ENCODE measurements at regions not wholly inside any gene's neighbourhood (a gene's known extent, or its start where the extent isn't known, plus 50 kb on each side); places are given as distances from the start of the nearest gene placed in this dataset.

DNA sequence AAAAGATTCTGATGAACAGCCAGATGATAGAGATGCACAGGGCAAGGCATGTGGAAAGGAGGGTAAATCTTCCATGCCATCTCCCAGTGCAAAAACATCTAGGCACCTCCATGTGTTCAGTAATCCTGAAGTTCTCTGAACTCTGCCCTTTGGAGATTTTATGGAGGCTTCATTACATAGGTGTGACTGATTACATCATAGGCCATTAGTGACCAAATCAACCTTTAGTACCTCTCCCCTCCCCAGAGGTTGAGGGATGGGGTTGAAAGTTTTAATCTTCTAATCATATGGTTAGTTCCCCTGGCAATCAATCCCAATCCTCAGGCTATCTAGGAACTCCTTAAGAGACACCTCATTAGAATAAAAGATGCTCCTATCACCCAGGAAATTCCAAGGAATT is 2190.2 kb upstream of the PIK3C3 start:
- no peak for DNase-seq

DNA sequence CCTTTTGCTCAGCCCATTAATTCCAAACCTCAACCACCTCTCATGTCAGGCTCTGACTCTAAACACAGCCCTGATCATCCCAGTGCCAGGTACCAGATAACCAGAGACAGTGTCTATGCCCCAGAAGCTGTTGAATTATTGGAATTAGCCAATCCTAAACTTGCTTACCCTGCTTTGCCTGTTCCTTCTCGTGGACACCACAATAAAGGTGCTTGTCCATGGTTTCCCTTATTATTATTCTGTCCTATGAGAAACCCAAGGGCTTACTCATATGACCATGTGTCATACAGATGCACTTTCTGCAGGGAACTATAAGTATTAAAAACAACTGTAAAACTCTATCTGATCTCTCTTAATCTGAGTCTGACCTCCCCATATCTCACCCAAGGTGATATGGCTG is 2193.8 kb upstream of the PIK3C3 start:
- DNase-seq: no peak

DNA sequence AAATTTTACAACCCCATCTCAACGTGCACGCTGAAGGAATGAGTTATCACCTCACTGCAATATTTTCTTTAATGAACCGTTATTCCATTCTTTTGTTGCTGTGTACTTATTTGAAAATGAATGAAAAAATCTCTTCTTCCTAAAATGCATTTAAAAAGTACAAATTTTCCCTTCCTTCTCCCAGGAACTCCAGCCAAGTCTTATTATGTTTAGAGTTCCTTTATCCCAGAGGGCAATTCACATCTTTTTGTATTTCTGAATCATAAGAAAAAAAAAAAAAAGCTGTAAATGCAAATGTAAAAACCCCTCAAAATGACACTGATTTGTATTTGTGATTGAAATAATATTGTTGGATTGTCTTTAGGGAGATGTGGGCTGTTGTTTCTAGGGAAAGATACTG is 2194.3 kb upstream of the CELF4 start:
- DNase-seq: no peak

DNA sequence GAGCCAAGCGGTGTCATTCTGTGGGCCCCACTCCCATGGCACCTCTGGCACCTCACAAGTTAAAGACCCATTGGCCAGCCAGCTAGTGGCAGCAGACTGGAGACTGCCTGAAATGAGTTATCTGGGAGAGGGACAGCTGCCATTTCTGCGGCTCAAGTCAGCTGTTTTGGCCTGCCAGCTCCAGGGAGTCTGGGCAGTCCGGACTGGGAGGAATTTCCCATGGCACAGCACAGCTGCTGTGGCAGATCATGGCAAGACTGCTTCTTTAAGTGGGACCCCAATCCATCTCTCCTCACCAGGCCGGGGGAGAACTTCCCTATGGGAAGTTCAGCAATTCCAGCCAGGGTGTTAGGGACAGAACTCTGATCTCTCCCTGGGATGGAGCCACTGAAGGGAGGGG is 2187.6 kb upstream of the CELF4 start:
- DNase-seq: no peak

DNA sequence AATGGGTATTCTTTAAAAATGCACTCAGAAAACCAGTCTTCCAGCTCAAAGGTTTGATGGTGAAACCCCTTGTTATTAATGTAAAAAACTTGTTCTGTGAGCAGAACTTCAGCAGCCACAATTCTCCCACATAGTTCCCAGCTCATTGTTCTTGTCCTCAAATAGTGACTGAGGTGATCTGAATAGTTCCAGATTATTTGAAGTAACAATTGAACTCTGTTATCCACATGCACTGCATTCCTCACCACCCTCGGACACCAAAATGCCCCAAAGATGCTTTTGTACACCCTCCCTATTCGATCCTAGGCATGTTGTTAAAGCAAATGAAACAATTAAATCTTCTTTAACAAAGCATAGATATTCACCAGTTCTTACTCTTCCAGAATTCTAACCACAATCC is 2186.8 kb upstream of the CELF4 start:
- DNase-seq: no peak

DNA sequence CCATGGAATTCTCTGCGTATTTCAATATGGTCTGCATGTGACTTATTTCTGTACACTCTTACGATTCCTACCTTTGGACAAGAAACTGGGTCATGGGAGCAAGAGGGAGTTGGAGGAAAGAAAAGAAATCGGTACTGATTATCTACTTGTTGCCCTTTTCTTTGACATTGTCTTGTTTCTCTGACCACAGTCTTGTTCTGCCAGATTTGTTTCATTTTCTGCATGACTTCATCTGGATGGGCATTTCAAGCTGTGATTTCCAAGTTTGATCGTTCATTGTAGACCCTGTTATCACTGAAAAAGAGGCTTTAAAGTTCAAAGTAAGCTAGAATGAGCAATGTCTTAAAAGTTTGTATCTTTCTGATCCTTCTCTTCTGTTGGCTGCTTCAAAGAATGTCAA is 2186.3 kb upstream of the CELF4 start:
- DNase-seq: no peak

DNA sequence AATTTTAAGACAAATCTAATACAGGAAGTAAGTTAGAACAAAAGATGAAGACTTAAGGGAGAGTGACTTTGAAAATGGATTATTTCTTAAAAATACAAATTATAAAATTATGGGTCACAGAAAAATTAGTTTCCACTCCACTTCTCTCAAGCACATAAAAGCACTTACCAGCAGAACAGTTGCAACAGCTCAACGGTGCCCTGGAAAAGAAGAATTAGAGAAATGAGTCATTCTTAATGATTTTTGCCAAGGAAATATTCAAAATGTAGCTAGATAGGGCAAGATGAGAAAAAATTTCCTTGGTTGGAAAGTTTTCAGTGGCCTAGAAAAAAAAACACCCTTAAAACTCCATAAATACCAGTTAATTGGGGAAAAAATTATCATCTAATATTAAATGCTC is 2185.6 kb upstream of the CELF4 start:
- no peak for DNase-seq

DNA sequence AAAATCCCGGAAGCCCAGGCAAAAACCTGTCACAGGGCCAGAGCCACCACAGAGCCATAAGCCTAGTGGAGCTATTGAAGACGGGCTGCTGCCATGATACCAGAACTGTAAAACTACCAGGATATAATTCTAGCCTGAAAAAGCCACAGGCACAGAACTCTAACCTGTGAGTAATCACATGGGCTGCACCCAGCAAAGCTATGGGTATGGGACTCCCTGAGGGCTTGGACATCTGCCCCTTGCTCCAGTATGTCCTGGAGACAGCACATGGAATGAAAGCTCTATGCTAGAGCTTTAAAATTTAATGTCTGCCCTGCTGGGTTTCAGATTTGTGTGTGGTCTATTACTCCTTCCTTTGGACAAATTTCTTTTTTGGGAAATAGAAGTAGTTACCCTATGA is 2183.6 kb upstream of the CELF4 start:
- DNase-seq: no peak

DNA sequence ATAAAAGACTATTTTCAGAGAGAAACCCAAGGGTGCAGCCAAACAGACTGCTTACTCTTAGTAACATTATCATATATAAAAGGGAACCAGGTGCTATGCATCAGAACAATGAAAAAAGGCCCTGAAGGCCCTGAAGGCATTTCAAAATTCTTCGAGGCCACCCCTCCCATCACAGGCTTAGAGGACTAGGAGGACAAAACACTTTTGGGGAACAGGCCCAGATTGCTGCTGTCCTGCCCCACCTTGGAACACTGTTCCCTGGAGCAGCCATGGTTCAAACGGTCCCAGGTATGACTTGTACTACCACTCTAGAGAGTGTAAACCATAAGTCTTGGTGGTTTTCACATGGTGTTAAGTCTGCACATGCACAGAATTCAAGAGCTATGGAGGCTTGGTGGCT is 2183.1 kb upstream of the CELF4 start:
- no peak for DNase-seq

DNA sequence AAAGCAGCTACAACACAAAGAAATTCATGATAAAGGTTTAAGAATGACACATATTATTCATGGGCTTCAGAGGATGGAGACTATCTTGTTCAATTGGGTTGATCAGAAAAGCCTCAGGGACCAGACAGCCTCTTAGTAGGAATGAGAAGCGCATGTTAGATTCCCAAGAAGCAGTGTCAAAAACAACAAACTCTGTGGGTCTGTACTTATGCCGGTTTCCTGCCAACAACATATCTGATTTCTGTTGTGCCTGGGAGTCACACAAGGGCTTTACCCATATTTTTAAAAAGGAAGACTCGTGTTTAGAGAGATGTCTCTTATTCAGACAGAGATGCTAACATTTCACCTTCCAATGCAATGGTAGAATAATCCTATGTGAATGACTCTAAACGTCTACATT is 2180.6 kb upstream of the CELF4 start:
- no peak for DNase-seq

DNA sequence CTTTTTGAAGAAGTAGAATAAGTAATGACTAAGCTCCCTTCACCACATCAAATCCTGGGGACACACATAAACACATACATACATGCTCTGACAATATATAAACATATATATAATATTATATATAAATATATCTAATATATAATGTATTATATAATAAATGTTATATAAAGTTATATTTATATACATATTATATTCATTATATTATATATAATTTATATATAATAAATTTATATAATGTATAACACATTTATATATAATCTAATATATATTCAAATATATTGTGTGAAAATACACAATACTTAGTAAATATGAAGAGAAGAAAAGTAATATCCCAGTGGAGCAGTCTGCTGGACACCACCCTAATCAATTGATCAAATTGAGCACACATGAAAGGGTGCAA is 2177.9 kb upstream of the CELF4 start:
- no peak for DNase-seq

DNA sequence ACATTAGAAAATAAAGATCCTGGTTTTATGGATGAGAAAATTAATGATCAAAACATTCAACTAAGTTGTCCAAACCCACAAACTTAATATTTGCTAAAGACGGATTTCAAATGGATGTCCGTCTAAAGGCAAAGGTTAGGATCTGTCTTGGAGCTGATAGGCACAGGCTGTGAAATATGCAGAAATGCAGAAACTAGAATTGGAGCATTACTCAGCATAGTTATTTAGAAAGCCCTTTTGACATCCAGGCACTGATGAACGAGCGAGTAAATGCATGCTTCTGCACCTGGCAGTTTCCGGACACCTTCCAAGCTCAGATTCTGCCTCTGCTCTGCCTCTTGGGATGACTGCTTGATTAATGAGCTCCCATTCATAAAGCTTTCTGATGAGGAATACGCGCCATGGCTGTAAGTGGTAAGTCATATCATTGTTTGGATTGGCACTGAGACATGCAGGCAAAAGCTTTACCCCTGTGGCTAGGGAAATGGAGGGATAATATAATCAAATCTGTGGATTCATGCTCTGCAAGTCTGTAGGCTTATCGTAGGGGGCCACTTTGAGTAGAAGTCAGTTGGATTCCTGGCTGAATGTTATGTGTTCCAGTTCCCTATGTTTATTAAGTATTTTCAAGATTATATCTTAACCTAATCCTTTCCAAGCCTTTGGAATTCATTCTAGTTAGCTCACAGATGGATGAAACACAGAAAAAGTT is 2176.3 kb upstream of the CELF4 start:
- peak; percentile 89 for DNase-seq

DNA sequence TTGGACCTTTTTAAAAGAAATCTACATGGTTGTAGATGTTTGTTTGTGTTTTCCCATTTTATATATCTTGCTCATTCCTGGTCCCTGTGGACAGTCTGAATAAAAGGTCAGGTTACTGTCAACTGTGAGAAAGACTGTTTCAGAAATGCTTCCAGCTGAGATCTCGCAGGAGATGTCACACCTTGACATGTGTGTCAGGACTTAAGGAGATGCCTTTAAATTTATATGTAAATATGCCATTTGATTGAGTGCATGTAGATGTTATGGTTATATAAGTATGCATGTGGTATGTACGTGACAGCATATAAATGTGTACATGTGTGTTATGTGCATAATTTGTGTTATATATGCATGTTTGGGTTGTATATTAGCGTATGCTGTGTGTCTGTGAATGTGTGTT is 2172.3 kb upstream of the CELF4 start:
- DNase-seq: no peak

DNA sequence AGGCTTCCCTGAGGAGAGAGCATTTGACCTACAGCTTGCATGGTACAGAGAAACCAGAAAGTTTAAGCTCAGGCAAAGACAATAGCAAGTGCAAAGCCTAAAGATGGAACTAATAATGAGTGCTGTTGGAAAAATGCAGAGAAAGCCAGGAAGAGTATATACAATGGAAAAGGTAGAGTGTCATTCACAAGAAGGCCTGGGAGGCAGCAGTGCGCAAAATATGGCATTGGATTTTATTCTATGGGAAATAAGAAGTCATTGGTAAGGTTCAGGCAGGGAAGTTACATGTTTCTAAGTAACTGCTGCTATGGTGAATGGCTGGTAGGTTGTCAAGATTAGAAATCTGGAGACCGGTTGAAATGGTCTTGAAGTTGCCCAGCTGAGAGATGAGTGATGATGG is 2167.3 kb upstream of the CELF4 start:
- DNase-seq: no peak

DNA sequence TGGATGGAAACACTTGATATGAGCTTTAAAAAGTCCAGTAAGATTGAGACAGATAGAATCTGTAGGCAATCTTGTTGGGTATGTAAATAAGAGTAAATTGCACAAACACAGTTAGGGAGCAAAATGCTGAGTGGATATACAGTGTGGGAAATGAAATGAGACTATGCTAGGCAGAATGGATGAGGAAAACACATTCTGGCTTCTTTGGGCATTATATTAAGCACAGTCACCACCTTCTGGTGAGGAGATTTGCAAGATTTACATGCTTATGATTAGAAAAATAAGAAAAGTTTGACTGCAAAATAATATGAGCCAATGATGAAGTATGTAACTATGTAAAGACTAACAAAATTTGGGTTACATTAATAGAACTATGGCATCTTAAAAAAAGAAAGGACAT is 2165.0 kb upstream of the CELF4 start:
- no peak for DNase-seq

DNA sequence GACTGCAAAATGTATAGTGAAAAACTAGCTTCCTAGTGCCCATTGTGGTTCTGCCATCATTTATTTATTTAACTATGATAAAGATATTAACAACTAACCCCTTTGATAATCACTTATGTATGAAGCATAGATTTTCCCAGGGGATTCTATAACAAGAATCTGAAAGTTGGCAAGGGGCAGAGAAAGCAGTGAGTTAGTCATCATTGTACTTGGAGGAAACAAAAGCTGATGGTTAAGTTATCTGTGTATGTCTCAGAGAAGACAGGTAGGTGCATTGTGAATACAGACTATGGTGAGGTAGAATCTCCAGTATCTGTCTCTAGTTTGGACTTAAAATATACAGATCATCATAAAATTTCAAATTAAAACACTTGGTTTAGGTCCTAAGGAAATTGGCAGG is 2159.1 kb upstream of the CELF4 start:
- no peak for DNase-seq

DNA sequence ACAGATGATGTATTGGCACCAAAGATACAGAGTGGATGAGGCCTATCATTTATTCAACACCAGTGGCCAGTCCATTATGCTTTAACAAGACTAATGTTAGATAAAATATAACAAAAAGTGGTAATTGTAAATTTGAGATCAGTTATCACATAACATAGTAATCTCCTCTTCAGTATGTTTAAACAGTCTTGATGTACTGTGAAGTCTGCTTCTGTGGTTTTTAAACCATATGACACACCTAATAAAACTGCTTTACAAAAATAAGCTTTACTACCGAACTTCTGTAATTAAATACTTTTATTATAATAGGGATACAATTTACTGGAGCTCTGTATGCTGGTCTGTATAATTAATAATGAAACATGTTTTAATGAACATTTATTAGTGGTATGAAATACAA is 2156.1 kb upstream of the CELF4 start:
- no peak for DNase-seq

DNA sequence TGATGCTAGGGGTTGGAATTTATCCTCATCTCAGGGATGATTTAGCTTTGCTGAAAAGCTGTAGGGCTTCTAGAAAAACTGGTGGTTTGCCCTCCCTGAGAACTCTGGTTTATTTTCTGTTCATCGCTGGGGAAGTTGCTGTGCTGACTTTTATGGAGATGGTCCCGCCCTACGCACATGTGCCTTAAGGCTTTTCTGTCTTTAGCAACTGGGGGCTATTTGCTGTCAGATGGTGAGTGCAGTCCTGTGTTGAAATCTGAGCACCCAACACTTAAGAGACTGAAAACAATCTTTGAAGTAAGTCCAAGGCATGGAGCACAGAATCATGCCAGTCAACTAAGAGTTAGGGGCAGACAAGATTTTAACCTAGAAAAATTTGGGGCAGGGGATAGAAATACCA is 2148.4 kb upstream of the CELF4 start:
- no peak for DNase-seq

DNA sequence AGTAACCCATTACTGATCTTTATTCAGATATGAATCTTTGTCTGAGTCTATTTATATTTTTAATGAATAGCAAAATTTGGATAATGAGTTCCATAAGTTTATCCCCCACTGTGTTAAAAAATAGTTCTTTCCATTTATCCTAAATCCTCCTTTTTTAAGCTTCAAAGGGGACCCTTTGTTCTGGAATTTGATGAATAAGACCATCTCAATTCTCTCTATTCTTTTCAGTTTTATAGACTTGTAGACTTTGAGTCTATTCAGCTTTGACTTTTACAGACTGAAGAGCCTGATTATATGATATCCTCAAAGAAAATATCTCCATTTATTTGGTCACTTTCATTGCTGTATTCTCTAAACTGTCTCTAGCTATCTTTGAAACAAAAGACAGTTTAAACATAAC is 2146.1 kb upstream of the CELF4 start:
- no peak for DNase-seq

DNA sequence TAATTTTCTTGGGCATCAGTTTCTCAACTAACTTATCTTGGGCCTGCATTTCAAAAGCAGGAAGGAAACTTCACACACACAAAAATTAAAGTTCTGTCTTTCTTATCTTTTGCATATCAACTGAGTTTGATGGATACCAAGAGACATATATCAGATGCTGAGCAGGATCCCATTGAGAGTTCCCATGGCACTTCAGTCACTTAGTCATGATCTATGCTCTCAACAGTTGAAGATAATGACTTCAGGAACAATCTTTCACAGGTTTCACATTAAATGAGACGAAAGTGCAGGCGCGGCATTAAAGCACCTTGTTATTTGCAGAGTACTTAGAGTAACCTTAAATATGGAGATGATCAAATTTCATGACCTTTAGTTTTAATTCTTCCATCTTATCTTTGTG is 2139.8 kb upstream of the CELF4 start:
- DNase-seq: no peak

DNA sequence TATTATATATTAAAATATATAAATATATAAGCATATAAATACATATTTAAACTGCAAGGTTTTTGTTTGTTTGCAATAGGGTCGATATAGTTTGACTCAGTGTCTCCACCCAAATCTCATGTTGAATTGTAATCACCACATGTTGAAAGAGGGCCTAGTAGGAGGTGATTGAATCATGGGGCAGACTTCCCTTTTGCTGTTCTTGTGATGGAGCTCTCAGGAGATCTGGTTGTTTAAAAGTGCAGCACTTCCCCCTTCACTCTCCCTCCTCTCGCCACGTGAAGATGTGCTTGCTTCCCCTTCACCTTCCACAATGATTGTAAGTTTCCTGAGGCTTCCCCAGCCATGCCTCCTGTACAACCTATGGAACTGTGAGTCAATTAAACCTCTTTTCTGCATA is 2137.3 kb upstream of the CELF4 start:
- DNase-seq: no peak

DNA sequence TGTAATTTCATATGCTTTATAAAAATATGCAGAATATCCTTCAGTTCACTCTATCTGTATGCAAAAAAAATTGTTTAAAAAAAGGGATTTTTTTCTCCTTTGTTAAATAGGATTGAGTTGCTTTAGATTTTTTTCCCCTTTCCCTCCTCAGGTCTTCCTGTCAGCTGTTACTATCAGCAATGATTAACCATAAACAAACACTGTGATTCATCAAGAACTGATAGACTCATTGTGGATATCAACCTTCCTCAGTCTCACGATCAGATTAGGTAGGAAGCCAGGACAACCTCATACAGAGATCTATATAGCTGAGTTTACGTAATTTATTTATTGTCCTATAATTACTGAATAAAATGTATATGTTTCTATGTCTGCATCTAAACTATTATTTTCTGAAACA is 2136.2 kb upstream of the CELF4 start:
- no peak for DNase-seq

DNA sequence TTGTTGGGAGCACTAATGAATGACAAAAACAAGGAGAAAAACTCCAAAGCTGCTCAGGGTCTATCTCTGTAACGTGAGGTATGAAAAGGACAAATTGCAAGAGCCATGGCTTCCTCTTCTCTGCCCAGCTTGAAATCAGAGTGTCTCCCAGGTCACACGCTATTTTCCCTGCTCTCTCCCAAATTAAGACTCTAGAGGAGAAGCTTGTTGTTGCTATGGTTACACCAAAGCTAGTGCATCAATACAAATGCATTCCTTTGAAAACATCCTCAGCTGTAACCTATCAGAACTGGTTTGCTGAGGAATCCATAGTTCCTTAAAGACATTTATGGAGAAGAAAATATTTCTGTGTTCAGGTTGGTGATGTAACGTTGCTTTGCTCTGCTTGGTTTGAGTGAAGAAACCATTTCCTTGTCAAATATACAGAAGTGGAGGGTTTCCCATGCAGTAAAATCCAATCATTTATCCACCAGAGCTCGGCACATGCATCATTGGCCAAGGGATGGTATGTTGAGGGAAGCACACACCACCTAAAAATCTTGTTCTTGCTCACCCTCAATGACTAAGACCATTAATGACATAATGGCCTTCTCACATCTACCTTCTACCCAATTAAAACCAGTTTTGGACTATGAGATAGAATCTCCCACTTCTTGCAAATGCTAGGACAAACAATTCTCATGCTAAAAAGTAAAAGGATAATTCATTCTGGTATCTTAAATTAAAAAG is 2135.6 kb upstream of the CELF4 start:
- DNase-seq: no peak

DNA sequence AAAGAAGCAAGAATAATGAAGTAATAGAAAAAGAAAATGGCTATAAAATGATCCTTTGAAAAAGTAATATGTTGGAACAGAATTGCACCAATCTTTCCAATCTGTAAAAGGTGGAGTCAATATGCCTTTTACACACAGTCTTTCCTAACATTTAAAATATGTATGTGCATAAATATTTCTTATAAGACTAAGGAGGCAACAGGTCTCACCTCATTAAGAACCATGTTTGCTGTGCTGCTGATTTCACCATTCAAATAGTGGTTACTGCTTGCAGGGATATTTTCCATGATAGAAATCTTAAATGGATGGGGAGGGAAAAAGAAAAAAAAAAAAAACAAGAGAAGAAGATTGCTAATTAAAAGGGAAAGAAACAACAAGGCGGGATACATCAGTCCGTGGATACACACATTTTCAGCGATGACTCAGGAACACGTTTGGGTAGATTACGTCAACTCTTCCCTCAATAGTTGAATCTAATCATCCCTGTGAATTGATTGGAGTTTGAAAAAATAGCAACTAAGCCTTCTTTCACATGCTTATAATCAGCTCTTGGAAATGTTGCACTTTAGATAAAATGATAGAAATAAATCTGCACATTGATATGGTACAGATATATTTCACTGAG is 2133.9 kb upstream of the CELF4 start:
- no peak for DNase-seq

DNA sequence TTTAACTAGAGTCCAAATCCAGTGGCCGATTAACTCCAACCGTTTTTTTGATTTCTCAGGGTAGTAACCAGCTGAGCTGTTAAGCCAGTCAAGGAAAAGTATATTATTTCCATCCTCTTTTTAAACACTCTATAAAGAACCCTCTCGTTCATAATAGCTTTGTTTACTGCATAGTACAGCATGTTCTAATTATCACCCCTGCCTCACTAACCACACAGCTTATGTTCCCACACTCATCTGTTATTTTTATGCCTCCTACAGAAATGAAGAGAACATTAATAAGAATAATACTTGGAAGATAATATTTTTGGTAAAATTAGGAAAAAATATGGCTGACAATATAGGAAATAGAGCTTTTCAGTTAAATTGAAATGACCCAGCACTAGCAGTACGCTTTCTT is 2132.8 kb upstream of the CELF4 start:
- DNase-seq: no peak
